GM19467 (cell line): ENCODE measurements at regions not wholly inside any gene's neighbourhood (a gene's known extent, or its start where the extent isn't known, plus 50 kb on each side); places are given as distances from the start of the nearest gene placed in this dataset.
A peak's percentile ranks its signal among the peaks of the same experiment; 100 is the strongest.

Experiments
- ATAC-seq: cut with Tn5 transposase; IDR thresholded peaks from one replicate; pipeline ENCODE4 v1.9.1; 2021; ENCODE audit warnings: mild to moderate bottlenecking, moderate library complexity; ENCODE audit not compliant: unreplicated experiment

- ATAC-seq: no peak
Observed at GRCh38 chr3:102599819-102600576, 165.2 kb downstream of the ZPLD1 start.

DNA sequence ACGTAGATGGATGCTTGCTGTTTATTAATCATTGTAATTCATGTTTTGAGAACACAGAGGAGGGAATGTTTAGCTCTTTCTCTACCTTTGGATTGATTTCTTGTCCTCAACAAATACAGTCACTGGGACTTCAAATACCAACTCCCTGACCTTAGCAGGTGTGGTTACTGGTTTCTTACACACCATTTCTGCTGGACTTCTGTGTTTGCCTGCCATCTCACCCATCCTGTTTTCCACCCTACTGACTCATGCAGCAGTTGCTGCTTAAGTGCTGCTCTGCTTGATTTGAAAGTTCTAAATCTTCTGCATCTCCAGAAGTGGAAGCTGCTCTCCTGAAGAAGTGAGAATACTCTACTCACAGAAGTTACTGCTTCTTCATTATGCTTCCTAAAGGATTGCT is 170.3 kb downstream of the ZPLD1 start:
- ATAC-seq: no peak

GRCh38 chr3:102608875-102609274 is 174.1 kb downstream of the ZPLD1 start:
- ATAC-seq: no peak

GRCh38 chr3:102614021-102614569 is 179.3 kb downstream of the ZPLD1 start:
- no peak for ATAC-seq

DNA sequence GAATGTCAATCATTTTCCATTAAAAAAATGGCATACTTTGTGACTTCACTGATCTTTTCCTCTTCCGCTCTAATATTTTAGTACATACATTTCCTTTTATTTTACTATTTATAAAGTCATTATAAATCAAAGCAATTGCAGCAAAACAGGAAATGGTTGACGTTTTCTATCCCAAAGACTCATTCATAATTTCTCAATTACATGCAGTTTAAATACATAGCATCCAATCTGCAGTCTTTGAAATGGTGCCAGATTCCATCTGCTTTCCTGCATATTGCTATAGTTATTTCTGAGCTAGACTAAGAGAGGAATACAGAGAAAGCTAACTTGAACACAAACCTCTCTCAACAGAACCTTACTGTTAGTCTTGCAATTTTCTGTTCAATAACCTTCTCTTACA is 179.8 kb downstream of the ZPLD1 start:
- no peak for ATAC-seq

GRCh38 chr3:102617381-102617780 is 182.6 kb downstream of the ZPLD1 start:
- ATAC-seq: no peak

DNA sequence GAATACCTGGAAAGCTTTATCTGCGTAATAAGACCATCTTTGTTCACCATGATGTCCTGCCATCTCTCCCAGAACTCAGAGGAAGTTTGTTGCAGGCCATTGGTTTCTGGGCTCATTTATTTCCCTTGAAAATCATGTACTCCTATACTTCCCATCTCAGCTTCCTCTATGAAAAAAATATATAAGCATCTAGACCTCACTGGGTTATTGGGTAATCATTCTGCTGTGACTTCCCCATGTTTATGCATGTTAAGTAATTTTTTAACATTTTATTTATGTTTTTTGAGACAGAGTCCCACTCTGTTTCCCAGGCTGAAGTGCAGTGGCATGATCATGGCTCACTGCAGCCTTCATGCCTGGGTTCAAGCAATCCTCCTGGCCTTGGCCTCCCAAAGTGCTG is 184.5 kb downstream of the ZPLD1 start:
- ATAC-seq: no peak

- no peak for ATAC-seq
Observed at GRCh38 chr3:102629943-102630342, 195.1 kb downstream of the ZPLD1 start.

GRCh38 chr3:102630531-102630930 is 195.7 kb downstream of the ZPLD1 start:
- ATAC-seq: no peak

DNA sequence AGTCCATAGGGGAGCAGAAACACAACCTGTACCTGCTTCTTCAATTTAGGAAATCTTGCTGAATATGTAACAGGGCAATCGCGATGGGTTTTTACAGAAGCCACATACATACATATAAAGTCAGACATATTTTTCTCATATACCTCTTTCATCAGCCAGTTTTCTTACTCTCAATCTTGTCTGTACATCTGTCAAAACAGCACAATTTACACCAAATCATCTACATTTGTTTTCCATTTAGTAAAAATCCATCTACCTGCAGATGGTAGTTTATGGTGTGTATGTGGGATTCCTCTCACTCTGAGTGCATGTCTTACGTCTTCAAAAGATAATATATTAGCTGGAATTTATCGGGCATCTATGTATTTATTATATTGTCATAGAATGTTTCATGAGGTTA is 208.7 kb downstream of the ZPLD1 start:
- no peak for ATAC-seq

DNA sequence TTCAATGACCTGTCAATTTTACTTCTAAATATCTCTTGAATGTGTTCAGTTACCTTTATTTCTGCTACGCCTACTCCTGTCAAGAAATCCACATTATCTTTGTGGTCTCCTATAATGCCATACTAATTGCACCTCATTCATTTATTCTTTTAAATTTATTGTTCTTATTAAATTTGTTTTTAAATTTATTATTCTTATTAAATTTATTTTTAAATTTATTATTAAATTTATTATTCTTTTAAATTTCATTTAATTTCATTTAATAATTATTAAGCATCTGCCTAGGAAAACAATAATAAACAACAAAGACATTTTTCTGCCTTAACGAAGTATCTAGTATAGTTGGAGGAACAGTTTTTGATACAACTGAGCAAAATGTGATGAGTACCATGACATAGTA is 211.7 kb downstream of the ZPLD1 start:
- no peak for ATAC-seq

GRCh38 chr3:102660653-102661052 is 225.8 kb downstream of the ZPLD1 start:
- ATAC-seq: no peak

DNA sequence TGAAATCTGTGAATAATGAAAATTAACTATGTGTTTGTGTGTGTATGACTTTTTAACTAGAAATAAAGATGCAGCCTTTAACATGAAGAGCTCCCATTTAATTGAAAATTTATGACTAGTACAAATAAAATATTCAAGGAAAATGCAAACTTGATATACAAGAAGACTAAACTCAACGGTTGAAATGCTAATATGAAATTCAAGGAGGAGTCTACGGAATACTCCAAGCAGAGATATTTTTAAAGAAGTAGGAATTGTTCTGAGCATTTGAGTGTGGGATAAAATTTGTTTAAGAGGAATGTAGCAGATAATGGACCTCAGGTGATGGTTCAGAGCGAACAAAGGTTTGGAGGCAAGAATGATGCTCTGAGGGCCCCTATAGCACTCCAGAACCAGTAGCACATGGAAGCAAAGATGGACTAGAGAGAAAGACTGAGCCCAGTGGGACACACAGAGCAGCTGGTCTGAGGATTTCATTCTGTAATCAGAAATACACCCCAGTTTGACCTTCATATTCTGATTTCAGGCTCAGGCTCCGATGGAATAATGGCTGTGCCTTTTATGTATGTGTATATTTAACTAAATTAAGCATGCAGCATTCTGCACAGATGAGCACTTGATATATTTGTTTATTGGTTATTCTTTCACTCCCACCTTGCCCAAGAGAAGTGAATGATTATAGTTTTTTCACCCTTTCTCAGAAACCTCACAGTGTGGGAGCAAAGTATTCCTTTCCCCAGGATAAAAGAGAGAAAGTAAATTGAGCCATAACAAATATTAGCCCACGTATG is 227.1 kb downstream of the ZPLD1 start:
- ATAC-seq: no peak

DNA sequence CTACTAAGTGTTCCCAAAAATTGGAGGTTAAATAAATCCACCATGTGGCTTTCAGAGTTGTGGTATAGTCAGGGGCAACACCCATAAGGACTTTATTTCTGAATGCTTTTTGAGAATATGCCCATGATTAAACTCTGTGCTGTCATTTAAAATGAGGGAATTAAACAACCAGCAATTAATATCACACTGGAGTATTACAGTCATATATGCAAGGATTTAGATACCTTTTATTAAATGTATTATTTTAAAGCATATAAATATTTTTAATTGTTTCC is 227.6 kb downstream of the ZPLD1 start:
- ATAC-seq: no peak

DNA sequence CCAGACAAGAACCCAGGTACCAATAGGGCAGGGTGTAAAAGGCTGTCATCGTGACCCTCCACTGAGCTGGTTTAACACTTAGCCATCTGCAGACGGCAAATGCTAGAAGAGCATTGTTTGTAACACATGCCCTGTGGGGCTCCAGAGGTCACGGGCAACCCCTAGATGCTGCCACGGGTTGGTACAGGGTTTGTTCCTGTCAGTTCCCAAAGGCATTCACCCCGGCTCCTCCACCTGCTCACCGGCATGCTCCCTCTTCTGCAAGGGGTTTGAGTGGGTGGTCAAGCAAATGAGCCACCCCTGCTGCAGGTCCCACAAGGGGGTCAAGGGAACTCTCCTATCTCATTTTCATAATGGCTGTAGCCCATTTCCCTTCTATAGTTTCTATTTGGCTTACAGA is 229.3 kb downstream of the ZPLD1 start:
- ATAC-seq: no peak

DNA sequence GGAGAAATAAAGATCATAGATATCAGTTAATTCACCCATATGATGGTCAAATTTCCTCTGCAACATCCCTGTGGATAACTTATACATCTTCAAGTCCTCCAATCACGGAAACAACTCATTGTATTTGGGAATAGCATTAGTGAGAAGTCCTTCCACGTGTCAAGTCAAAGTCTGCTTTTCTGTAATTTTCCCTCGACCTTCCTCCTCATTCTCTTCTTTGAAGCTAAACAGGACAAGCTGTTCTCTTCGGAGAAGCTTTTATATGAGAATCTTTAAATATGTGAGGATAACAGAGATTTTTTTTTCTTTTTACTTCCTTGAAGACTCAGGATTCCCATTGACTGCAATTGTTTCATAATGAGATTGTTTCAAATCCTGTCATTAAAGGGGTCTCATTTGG is 230.4 kb downstream of the ZPLD1 start:
- no peak for ATAC-seq

GRCh38 chr3:102668247-102668646 is 233.4 kb downstream of the ZPLD1 start:
- ATAC-seq: no peak

DNA sequence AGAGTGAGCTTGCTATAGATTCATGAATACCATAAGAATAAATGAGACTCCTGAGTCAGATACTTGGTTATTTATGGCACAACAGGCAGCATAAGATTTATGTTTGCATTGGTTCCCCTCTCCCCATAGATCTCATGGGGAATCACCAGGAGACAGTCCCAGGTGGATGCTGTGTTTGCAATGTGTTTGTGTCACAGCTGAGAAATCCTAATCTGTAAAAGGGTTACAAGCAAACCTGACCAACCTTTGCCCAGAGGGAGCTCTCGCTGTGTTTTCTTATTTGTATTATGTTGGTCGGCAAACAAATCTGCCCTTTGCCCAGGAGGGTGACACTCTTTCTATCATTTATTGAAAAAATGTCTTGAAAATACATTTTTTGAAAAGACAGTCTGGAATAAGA is 236.2 kb downstream of the ZPLD1 start:
- ATAC-seq: no peak

- ATAC-seq: no peak
Observed at GRCh38 chr3:102672305-102672704, 237.5 kb downstream of the ZPLD1 start.

DNA sequence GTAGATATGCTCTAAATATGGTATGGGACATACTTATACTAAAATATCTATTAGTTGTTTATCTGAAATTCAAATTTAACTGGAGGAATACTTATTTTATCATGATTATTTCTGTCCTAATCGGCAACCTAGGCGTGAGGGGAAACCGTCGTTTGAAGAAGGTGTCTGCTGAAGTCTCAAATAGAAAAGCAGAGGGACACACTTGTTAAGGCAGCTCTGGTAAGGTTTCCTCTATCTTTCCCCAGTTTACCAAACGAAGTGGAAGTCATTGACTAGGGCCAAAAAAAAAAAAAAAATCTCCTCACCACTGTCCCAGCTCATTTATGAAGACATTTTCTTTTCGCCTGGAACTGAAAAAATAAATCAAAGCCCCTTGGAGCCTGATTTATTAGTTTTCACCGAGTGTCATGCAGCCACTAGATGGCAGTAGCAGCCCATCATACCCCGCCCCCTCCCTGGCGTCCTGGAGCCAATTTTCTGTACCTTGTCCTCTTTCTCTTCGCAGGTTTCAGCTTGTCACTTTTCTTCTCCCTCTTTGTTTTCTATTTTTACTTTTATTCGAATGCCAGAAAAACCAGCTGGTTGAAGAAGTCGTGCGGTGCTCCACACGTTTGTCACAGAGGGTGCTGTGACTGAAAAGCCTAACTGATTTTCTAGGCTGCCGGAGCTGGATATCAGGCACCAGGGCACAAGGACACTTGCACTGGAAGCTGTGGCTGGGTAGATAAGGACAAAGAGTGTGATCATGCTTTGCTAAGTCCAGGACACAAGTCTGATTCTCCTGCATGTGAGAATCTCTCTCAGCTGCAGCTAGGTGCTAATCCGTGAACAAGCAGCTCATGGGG is 238.7 kb downstream of the ZPLD1 start:
- ATAC-seq: peak; percentile 60

DNA sequence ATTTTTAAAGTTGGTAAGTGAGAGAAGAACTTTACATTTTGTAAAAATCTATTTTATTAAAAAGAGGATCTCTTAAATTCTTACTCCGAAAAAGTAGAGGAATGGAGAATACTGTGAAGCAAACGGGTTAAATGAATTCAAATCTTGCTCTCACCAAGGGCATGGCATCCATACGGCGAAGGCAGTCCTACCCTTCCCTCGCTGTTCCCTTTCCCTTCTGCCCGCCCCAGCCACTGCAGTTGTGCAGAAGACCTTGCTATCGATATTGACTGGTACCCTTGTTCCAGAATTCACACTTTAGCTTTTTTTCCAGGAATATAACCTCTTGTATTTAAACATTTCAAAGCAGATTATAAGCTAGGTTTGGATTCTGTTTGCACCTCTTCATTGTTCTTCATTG is 239.5 kb downstream of the ZPLD1 start:
- no peak for ATAC-seq
